SK-N-SH (cell line): ENCODE measurements at regions not wholly inside any gene's neighbourhood (a gene's known extent, or its start where the extent isn't known, plus 50 kb on each side); places are given as distances from the start of the nearest gene placed in this dataset.

Experiments used
- CTCF ChIA-PET: fragments of 300-600, 350-600 bp; formaldehyde crosslinking; extraction: SDS; loops from one replicate; lab custom pipeline; 2021; lab: Yijun Ruan, JAX
- POLR2A ChIA-PET: fragments of 350-600 bp; sonication (Branson Sonifier 250); formaldehyde crosslinking; extraction: SDS; loops from one replicate; lab custom pipeline; 2020; ENCODE audit warnings: antibody characterized with exemption, inconsistent platforms; lab: Yijun Ruan, JAX
- DNase-seq: peaks from one replicate; pipeline ENCODE4 v3.0.0; 2012
- H2AFZ ChIP-seq: fragments of 200-600 bp; sonication (generic); 2 replicates; pipeline ENCODE4 v1.8.1; 2016; ENCODE audit warnings: antibody characterized with exemption, mild to moderate bottlenecking, low read depth
- H3F3A ChIP-seq: fragments of 200-600 bp; sonication (generic); replicated peaks from 2 replicates; pipeline ENCODE3; 2016; ENCODE audit warnings: antibody characterized with exemption, mild to moderate bottlenecking; ENCODE audit not compliant: insufficient read depth
- H3K27ac ChIP-seq, 2 experiments: fragments of 200-500 bp in 1 of 2; fragments of 200-600 bp in 1 of 2; sonication (Bioruptor generic) in 1 of 2; sonication (generic), shearing (Covaris generic) in 1 of 2; 2 replicates each; pipeline versions ENCODE4 v1.5.1 to v1.6.1; 2014 to 2016; ENCODE audit warnings: low read depth in 2 of 2, inconsistent platforms in 1 of 2, low read length in 1 of 2, mild to moderate bottlenecking in 1 of 2, mixed read lengths in 1 of 2
- H3K27me3 ChIP-seq: fragments of 200-600 bp; sonication (generic), shearing (Covaris generic); 2 replicates; pipeline ENCODE4 v1.6.1; 2016; ENCODE audit warnings: mixed run types; ENCODE audit not compliant: insufficient read depth
- H3K36me3 ChIP-seq, 2 experiments: fragments of 200-500 bp in 1 of 2; fragments of 200-600 bp in 1 of 2; sonication (Bioruptor generic) in 1 of 2; sonication (generic) in 1 of 2; replicated peaks in 1 of 2; 2 replicates each; pipeline versions ENCODE3 to v1.5.1; 2014 to 2016; ENCODE audit warnings: low read length in 1 of 2, mild to moderate bottlenecking in 1 of 2; ENCODE audit not compliant: insufficient read depth in 2 of 2, control insufficient read depth in 1 of 2
- H3K4me1 ChIP-seq, 2 experiments: fragments of 200-500 bp in 1 of 2; fragments of 200-600 bp in 1 of 2; sonication (Bioruptor generic) in 1 of 2; sonication (generic), shearing (Covaris generic) in 1 of 2; 2 replicates each; pipeline versions ENCODE4 v1.5.1 to v1.6.1; 2014 to 2016; ENCODE audit warnings: low read depth in 1 of 2, low read length in 1 of 2, mixed run types in 1 of 2; ENCODE audit not compliant: insufficient read depth in 2 of 2, control insufficient read depth in 1 of 2
- H3K4me2 ChIP-seq: fragments of 200-600 bp; sonication (generic), shearing (Covaris generic); 2 replicates; pipeline ENCODE4 v1.6.1; 2017; ENCODE audit warnings: mixed run types
- H3K4me3 ChIP-seq, 2 experiments: fragments of 200-500 bp in 1 of 2; fragments of 200-600 bp in 1 of 2; sonication (Bioruptor generic) in 1 of 2; sonication (generic), shearing (Covaris generic) in 1 of 2; 2 replicates each; pipeline versions ENCODE4 v1.5.1 to v1.8.1; 2014 to 2016; ENCODE audit warnings: low read depth in 2 of 2, inconsistent platforms in 1 of 2, low read length in 1 of 2, mild to moderate bottlenecking in 1 of 2, mixed read lengths in 1 of 2, moderate library complexity in 1 of 2
- H3K79me2 ChIP-seq: fragments of 200-600 bp; sonication (generic); 2 replicates; pipeline ENCODE4 v1.8.1; 2017; ENCODE audit warnings: mild to moderate bottlenecking; ENCODE audit not compliant: insufficient read depth
- H3K9ac ChIP-seq: fragments of 200-600 bp; sonication (generic); 2 replicates; pipeline ENCODE4 v1.6.1; 2017; ENCODE audit warnings: mixed run types
- H3K9me2 ChIP-seq: fragments of 200-600 bp; sonication (generic); 2 replicates; pipeline ENCODE4 v1.6.1; 2017; ENCODE audit warnings: mixed run types
- H3K9me3 ChIP-seq: fragments of 200-600 bp; sonication (generic); 2 replicates; pipeline ENCODE4 v1.6.1; 2017; ENCODE audit warnings: mixed run types, mild to moderate bottlenecking, moderate library complexity
- H4K20me1 ChIP-seq: fragments of 200-600 bp; sonication (generic); 2 replicates; pipeline ENCODE4 v1.6.1; 2017; ENCODE audit warnings: mild to moderate bottlenecking, mixed run types; ENCODE audit not compliant: insufficient read depth
- EP300 ChIP-seq, 2 experiments: IDR thresholded peaks; 2 replicates each; pipeline versions ENCODE4 v1.4.0 to v1.6.1; 2012; ENCODE audit warnings: borderline replicate concordance in 1 of 2, low read depth in 1 of 2, low read length in 1 of 2
- FOXM1 ChIP-seq: IDR thresholded peaks from 2 replicates; pipeline ENCODE4 v1.4.0; 2012; ENCODE audit warnings: low read depth, mild to moderate bottlenecking
- GATA2 ChIP-seq: sonication (generic); formaldehyde crosslinking; IDR thresholded peaks from 2 replicates; pipeline ENCODE4 v1.5.0; 2020; ENCODE audit warnings: mild to moderate bottlenecking, missing genetic modification reagents
- MEF2A ChIP-seq: IDR thresholded peaks from 2 replicates; pipeline ENCODE4 v1.4.0; 2012; ENCODE audit warnings: low read depth, borderline replicate concordance
- MXI1 ChIP-seq: IDR thresholded peaks from 2 replicates; pipeline ENCODE4 v1.6.1; 2012; ENCODE audit warnings: mild to moderate bottlenecking, low read depth, low read length, improper control_type of control experiment
- NRF1 ChIP-seq: IDR thresholded peaks from 2 replicates; pipeline ENCODE4 v1.6.1; 2012; ENCODE audit warnings: low read depth, mild to moderate bottlenecking, low read length
- PBX3 ChIP-seq: IDR thresholded peaks from 2 replicates; pipeline ENCODE4; 2012
- RFX5 ChIP-seq: IDR thresholded peaks from 2 replicates; pipeline ENCODE4 v1.6.1; 2012; ENCODE audit warnings: mild to moderate bottlenecking, improper control_type of control experiment, low read length
- TCF12 ChIP-seq: IDR thresholded peaks from 2 replicates; pipeline ENCODE4 v1.4.0; 2012
- TEAD4 ChIP-seq: IDR thresholded peaks from 2 replicates; pipeline ENCODE4 v1.4.0; 2012; ENCODE audit warnings: mild to moderate bottlenecking, borderline replicate concordance; ENCODE audit not compliant: insufficient read depth
- WGBS: methylation state at CpG from one replicate; pipeline ENCODE4 v1.1.6; 2017; ENCODE audit warnings: low lambda C conversion rate; 5-methylcytosine and 5-hydroxymethylcytosine counted together

GRCh38 chr15:62985768-62986167 is 56.8 kb upstream of the TPM1 start (continued):
- peak; percentile 82 for TF ChIP-seq PBX3
- no peak for TF ChIP-seq NRF1
- no peak for TF ChIP-seq MXI1
- TF ChIP-seq TCF12, result peak; percentile 87; the same call in 1 of the 2 replicates
- TF ChIP-seq RFX5, result no peak
- peak in 1 of 2 experiments; percentile 85; a peak in 2 of 4 replicates for TF ChIP-seq EP300 (IDR thresholded peaks at IDR 0.05; ENCODE audit: borderline replicate concordance in 1 of 2, low read depth in 1 of 2, low read length in 1 of 2)
- TF ChIP-seq, all 33 proteins: peak for 13

- Histone ChIP-seq H4K20me1 (no peaks in the 10 kb centered on the region), H2AFZ (no peak overlapping the region), H3K4me1 (peaks cover 12 to 13% of the 10 kb centered on the region in 2 experiments), H3K27ac (peak overlapping the region in 1 of 2 experiments; percentile 84; a peak in 1 of 4 replicates), H3K79me2 (no peaks in the 10 kb centered on the region), H3K4me3 (no peak overlapping the region), H3K9ac (no peak overlapping the region), H3K4me2 (no peak overlapping the region), H3K36me3 (no peaks in the 10 kb centered on the region), H3K9me2 (no peaks in the 10 kb centered on the region), H3F3A (peaks cover 30% of the 10 kb centered on the region), H3K27me3 (no peaks in the 10 kb centered on the region)
- ChIA-PET POLR2A (no interaction called here), CTCF (interaction anchor here (1.4 kb wide), 1 partner anchor 28 kb away, joined by 3 read pairs; no protein-coding TSS in a partner anchor)
- DNase-seq, result no peak
- 98% methylated on average over 7 of the region's 7 CpGs for WGBS
- TF ChIP-seq PBX3, result no peak
- TF ChIP-seq, all 33 proteins: peak for 0
- no peaks in the 10 kb centered on the region for H3K9me3 ChIP-seq
Observed at GRCh38 chr15:62986948-62987347, 55.6 kb upstream of the TPM1 start.

- H3K36me3 ChIP-seq, result no peaks in the 10 kb centered on the region
- H4K20me1 ChIP-seq, result no peaks in the 10 kb centered on the region
- WGBS, result 94% methylated on average over 7 of the region's 7 CpGs
- no peaks in the 10 kb centered on the region for H3K27me3 ChIP-seq
- no peaks in the 10 kb centered on the region for H3K79me2 ChIP-seq
- peaks cover 4 to 13% of the 10 kb centered on the region in 2 experiments for H3K4me1 ChIP-seq
- ChIA-PET CTCF (interaction anchor here (1.0 to 1.1 kb wide), 2 partner anchors 59 to 105 kb away, joined by 3 to 4 read pairs; no protein-coding TSS in a partner anchor), POLR2A (no interaction called here)
- H3K27ac ChIP-seq, result peak overlapping the region in 1 of 2 experiments; percentile 69; a peak in 1 of 4 replicates
- no peak for DNase-seq
- no peak overlapping the region for H3K4me3 ChIP-seq
- no peak overlapping the region for H3K4me2 ChIP-seq
- no peak overlapping the region for H2AFZ ChIP-seq
- H3K9me2 ChIP-seq, result no peaks in the 10 kb centered on the region
- TF ChIP-seq TEAD4, result no peak
- no peak for TF ChIP-seq MEF2A
- TF ChIP-seq FOXM1, result no peak
- TF ChIP-seq GATA2 (CRISPR knock-in tag), result no peak
- no peaks in the 10 kb centered on the region for H3K9me3 ChIP-seq
- H3F3A ChIP-seq, result peaks cover 34% of the 10 kb centered on the region
- H3K9ac ChIP-seq, result no peak overlapping the region
Observed at GRCh38 chr15:62988701-62989100, 53.8 kb upstream of the TPM1 start.
